ENCODE measurements at regions not wholly inside any gene's neighbourhood (a gene's known extent, or its start where the extent isn't known, plus 50 kb on each side); places are given as distances from the start of the nearest gene placed in this dataset.

GRCh38 chr2:221211653-221212052 is 360.5 kb downstream of the EPHA4 start:
- TF ChIP-seq NFRKB (IDR thresholded peaks at IDR 0.05) = no peak
- TF ChIP-seq BHLHE40 (IDR thresholded peaks at IDR 0.05; ENCODE audit: borderline replicate concordance) = no peak

Measured in HEK293T (cell line).